Uterus (tissue), 3 donors: ENCODE measurements at regions not wholly inside any gene's neighbourhood (a gene's known extent, or its start where the extent isn't known, plus 50 kb on each side); places are given as distances from the start of the nearest gene placed in this dataset.

Experiments
- DNase-seq, 2 donors: peaks; one replicate each; pipeline ENCODE4 v3.0.0-alpha.2; 2019 to 2020
- H3K27ac ChIP-seq, 2 donors: fragments of 200-600 bp; sonication (generic); 1 replicate in 1 of 2; 2 replicates in 1 of 2; pipeline ENCODE4 v1.5.1; 2016 to 2018
- H3K27me3 ChIP-seq, 2 donors: fragments of 200-600 bp; sonication (generic); one replicate each; pipeline ENCODE4 v1.5.1; 2018 to 2019; ENCODE audit warnings: control low read depth in 1 of 2
- H3K36me3 ChIP-seq, 2 donors: fragments of 200-600 bp; sonication (generic); one replicate each; pipeline ENCODE4 v1.5.1; 2019; ENCODE audit warnings: control low read depth in 1 of 2
- H3K4me1 ChIP-seq, 2 donors: fragments of 200-600 bp; sonication (generic); one replicate each; pipeline ENCODE4 v1.5.1; 2018 to 2019; ENCODE audit warnings: control low read depth in 1 of 2
- H3K4me3 ChIP-seq, 2 donors: fragments of 200-600 bp; sonication (generic); 1 replicate in 1 of 2; 2 replicates in 1 of 2; pipeline ENCODE4 v1.5.1; 2018 to 2019; ENCODE audit warnings: mild to moderate bottlenecking in 1 of 2
- H3K9me3 ChIP-seq, 2 donors: fragments of 200-600 bp; sonication (generic); one replicate each; pipeline ENCODE4 v1.5.1; 2019; ENCODE audit warnings: control low read depth in 1 of 2
- CTCF ChIP-seq, 4 experiments: fragments of 200-600 bp in 2 of 4; fragments of 450-650 bp in 2 of 4; sonication (generic) in 2 of 4; IDR thresholded peaks; one replicate each; pipeline ENCODE4 v1.5.1; 2016 to 2019; ENCODE audit warnings: antibody characterized with exemption in 4 of 4, mild to moderate bottlenecking in 2 of 4, moderate library complexity in 1 of 4
- POLR2A ChIP-seq, 2 donors: fragments of 450-650 bp; IDR thresholded peaks; one replicate each; pipeline ENCODE4 v1.6.1; 2016; ENCODE audit warnings: antibody characterized with exemption in 2 of 2, mild to moderate bottlenecking in 1 of 2, moderate library complexity in 1 of 2
- intact Hi-C: fragments of 100-400 bp; cut with DNase I; formaldehyde crosslinking; loops from one replicate; pipeline ENCODE4 v1.15.1; 2023; ENCODE audit warnings: low total_unique reads
- donor health status: DM: yes; HTN: yes; CAD: no.

GRCh38 chr3:161555320-161555719, 58.7 kb downstream of the OTOL1 start:
- no peak overlapping the region for H3K4me3 ChIP-seq
- no peak for DNase-seq
- no peaks in the 10 kb centered on the region for H3K36me3 ChIP-seq
- H3K4me1 ChIP-seq: no peaks in the 10 kb centered on the region
- TF ChIP-seq CTCF (IDR thresholded peaks at IDR 0.05): no peak
- TF ChIP-seq POLR2A (IDR thresholded peaks at IDR 0.05): no peak
- H3K9me3 ChIP-seq: no peaks in the 10 kb centered on the region
- no peaks in the 10 kb centered on the region for H3K27me3 ChIP-seq
- no peak overlapping the region for H3K27ac ChIP-seq
- intact Hi-C loops: no loop called here

GRCh38 chr3:161556533-161556932, 59.9 kb downstream of the OTOL1 start:
- Histone ChIP-seq H3K27ac (no peak overlapping the region), H3K4me3 (no peak overlapping the region), H3K27me3 (no peaks in the 10 kb centered on the region), H3K4me1 (no peaks in the 10 kb centered on the region), H3K9me3 (no peaks in the 10 kb centered on the region), H3K36me3 (no peaks in the 10 kb centered on the region)
- no peak for TF ChIP-seq POLR2A (IDR thresholded peaks at IDR 0.05)
- no peak for TF ChIP-seq CTCF (IDR thresholded peaks at IDR 0.05)
- intact Hi-C loops: no loop called here
- DNase-seq: no peak

- no peak overlapping the region for H3K4me3 ChIP-seq
- no peaks in the 10 kb centered on the region for H3K36me3 ChIP-seq
- TF ChIP-seq POLR2A (IDR thresholded peaks at IDR 0.05): no peak
- no peak for TF ChIP-seq CTCF (IDR thresholded peaks at IDR 0.05)
- intact Hi-C loops: no loop called here
- no peak overlapping the region for H3K27ac ChIP-seq
- no peak for DNase-seq
- no peaks in the 10 kb centered on the region for H3K27me3 ChIP-seq
- no peaks in the 10 kb centered on the region for H3K4me1 ChIP-seq
- H3K9me3 ChIP-seq: no peaks in the 10 kb centered on the region
Measured at GRCh38 chr3:161556941-161557340, 60.3 kb downstream of the OTOL1 start.

- no peak overlapping the region for H3K27ac ChIP-seq
- DNase-seq: no peak
- intact Hi-C loops: no loop called here
Measured at GRCh38 chr3:161557445-161558150, 61.0 kb downstream of the OTOL1 start.

GRCh38 chr3:161558236-161558635, 61.6 kb downstream of the OTOL1 start:
- H3K4me3 ChIP-seq: no peak overlapping the region
- TF ChIP-seq POLR2A (IDR thresholded peaks at IDR 0.05): no peak
- no peak for TF ChIP-seq CTCF (IDR thresholded peaks at IDR 0.05)

More at GRCh38 chr3:161557445-161558150, 61.0 kb downstream of the OTOL1 start:
- TF ChIP-seq CTCF (IDR thresholded peaks at IDR 0.05): no peak
- no peak for TF ChIP-seq POLR2A (IDR thresholded peaks at IDR 0.05)
- Histone ChIP-seq H3K9me3 (no peaks in the 10 kb centered on the region), H3K36me3 (no peaks in the 10 kb centered on the region), H3K4me3 (no peak overlapping the region), H3K4me1 (no peaks in the 10 kb centered on the region), H3K27me3 (no peaks in the 10 kb centered on the region)

More at GRCh38 chr3:161558236-161558635, 61.6 kb downstream of the OTOL1 start:
- Histone ChIP-seq H3K27me3 (no peaks in the 10 kb centered on the region), H3K4me1 (no peaks in the 10 kb centered on the region), H3K36me3 (no peaks in the 10 kb centered on the region), H3K27ac (no peak overlapping the region), H3K9me3 (no peaks in the 10 kb centered on the region)
- DNase-seq: no peak
- intact Hi-C loops: no loop called here
